ENCODE measurements at regions not wholly inside any gene's neighbourhood (a gene's known extent, or its start where the extent isn't known, plus 50 kb on each side); places are given as distances from the start of the nearest gene placed in this dataset.

- DNase-seq (ENCODE audit: low spot score), result no peak
Measured at GRCh38 chrX:68947882-68948605, 119.2 kb downstream of the EFNB1 start.

- no peak for DNase-seq (ENCODE audit: low spot score)
Measured at GRCh38 chrX:68945603-68946228, 116.9 kb downstream of the EFNB1 start.

- DNase-seq (ENCODE audit: low spot score), result no peak
Measured at GRCh38 chrX:68945081-68945602, 116.3 kb downstream of the EFNB1 start.

- no peak for DNase-seq (ENCODE audit: low spot score)
Measured at GRCh38 chrX:68944211-68944610, 115.4 kb downstream of the EFNB1 start.

GRCh38 chrX:68942840-68943239 is 114.0 kb downstream of the EFNB1 start:
- no peak for DNase-seq (ENCODE audit: low spot score)

- no peak for DNase-seq (ENCODE audit: low spot score)
Measured at GRCh38 chrX:68942104-68942503, 113.3 kb downstream of the EFNB1 start.

GRCh38 chrX:68941385-68941952 is 112.6 kb downstream of the EFNB1 start:
- DNase-seq (ENCODE audit: low spot score), result no peak

- DNase-seq (ENCODE audit: low spot score), result no peak
Measured at GRCh38 chrX:68940601-68941000, 111.8 kb downstream of the EFNB1 start.

GRCh38 chrX:68939868-68940267 is 111.0 kb downstream of the EFNB1 start:
- no peak for DNase-seq (ENCODE audit: low spot score)

- no peak for DNase-seq (ENCODE audit: low spot score)
Measured at GRCh38 chrX:68938244-68939004, 109.6 kb downstream of the EFNB1 start.

GRCh38 chrX:68937581-68937980 is 108.8 kb downstream of the EFNB1 start:
- DNase-seq (ENCODE audit: low spot score), result no peak

- DNase-seq (ENCODE audit: low spot score), result no peak
Measured at GRCh38 chrX:68936608-68937007, 107.8 kb downstream of the EFNB1 start.

GRCh38 chrX:68936126-68936525 is 107.3 kb downstream of the EFNB1 start:
- no peak for DNase-seq (ENCODE audit: low spot score)

GRCh38 chrX:68935362-68935761 is 106.5 kb downstream of the EFNB1 start:
- no peak for DNase-seq (ENCODE audit: low spot score)

GRCh38 chrX:68934922-68935321 is 106.1 kb downstream of the EFNB1 start:
- no peak for DNase-seq (ENCODE audit: low spot score)

GRCh38 chrX:68934421-68934820 is 105.6 kb downstream of the EFNB1 start:
- DNase-seq (ENCODE audit: low spot score), result no peak

GRCh38 chrX:68932611-68933010 is 103.8 kb downstream of the EFNB1 start:
- no peak for DNase-seq (ENCODE audit: low spot score)

GRCh38 chrX:68931345-68931744 is 102.5 kb downstream of the EFNB1 start:
- no peak for DNase-seq (ENCODE audit: low spot score)

- DNase-seq (ENCODE audit: low spot score), result no peak
Measured at GRCh38 chrX:68930542-68931317, 101.9 kb downstream of the EFNB1 start.

GRCh38 chrX:68929332-68930150 is 100.7 kb downstream of the EFNB1 start:
- DNase-seq (ENCODE audit: low spot score), result no peak

GRCh38 chrX:68928401-68928800 is 99.6 kb downstream of the EFNB1 start:
- no peak for DNase-seq (ENCODE audit: low spot score)

Data from left forelimb (tissue), 1 donor.